HG03159 (cell line): ENCODE measurements at regions not wholly inside any gene's neighbourhood (a gene's known extent, or its start where the extent isn't known, plus 50 kb on each side); places are given as distances from the start of the nearest gene placed in this dataset.

Experiments used
- ATAC-seq: cut with Tn5 transposase; IDR thresholded peaks from one replicate; pipeline ENCODE4 v1.9.1; 2021; ENCODE audit warnings: mild to moderate bottlenecking, moderate library complexity; ENCODE audit not compliant: unreplicated experiment

DNA sequence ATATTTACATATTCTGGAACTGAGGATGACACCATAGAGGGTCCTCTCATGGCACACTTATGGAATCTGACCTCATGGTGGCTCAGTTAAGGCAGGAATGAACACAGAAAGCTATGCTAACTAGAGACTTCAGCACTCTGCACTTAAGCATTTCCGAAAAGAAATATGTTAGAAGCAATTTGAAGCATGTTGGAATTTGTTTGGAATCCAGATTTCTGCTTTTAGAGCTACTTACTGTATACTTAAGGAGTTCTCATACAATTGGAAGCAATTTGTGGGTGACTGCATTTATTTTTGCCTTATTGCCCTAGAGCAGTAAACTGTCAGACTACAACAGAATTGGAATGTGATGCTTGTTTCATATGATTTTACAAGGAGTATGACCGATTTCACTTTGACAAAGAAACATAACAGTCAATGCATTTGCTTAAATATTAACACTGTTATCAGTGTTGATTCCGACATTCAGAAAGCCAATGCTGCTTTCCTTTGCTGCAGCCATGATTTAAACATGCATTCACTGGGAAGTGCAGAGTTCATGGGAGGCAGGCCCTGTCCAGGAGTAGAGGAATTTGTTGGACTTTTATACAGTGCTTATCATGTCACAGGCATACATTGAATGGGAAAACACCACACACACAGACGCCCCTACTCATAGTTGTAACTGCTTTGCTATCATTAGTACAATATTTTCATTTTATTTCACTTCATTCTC is 244.4 kb downstream of the SAMD5 start:
- no peak for ATAC-seq

DNA sequence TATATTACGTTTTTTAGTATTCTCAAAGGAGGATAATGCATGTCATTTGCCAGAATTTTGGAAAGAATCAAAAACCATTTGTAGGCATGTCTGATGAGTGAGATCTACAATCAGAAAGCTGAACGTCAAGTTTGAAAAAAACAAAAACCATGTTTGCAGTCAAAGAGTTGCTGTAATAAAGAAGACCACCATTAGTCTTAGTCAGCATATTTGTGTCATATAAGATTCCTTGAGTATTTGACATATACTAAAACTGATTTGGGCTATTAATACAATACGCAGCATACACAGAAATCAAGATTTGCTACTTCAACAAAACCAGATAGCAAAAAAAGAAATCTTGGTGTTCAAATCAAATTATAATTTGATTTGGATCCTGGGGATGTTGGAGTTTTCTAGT is 247.5 kb downstream of the SAMD5 start:
- ATAC-seq = no peak

DNA sequence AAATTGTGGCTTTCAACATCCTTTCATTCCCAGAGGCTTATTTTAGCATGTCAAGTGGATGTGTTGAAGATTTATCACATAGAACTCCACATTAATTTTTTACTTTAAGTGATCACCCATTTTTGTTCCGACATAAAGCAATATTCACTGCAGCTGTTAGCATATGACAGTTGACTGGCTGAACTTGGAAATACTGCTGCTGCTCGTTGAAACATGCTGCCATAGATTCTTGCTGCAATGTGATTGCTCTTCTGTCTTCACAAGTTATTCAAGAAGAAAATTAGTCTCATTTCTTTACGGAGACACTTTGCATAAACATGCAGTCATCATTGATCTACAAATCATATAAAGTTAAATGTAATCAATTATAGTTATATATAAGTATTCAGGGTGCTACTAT is 248.4 kb downstream of the SAMD5 start:
- no peak for ATAC-seq

DNA sequence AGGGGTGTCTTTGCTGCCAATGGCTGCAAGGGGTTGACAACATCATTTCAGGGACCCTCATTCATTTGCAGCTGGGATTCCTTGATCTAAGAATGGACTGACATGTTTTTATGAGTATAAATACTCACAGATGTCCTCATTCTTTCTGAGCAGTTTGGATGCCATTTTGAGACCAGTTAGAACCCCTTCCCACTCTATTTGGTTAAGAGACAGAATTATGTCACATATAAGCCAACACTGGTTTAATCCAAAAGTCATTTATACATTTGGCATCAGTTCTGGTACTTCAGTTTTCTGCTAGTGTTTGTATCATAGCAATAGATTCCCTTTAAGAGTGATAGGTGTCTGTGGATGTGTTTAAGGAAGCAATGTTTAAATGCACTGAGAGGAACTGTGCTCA is 248.8 kb downstream of the SAMD5 start:
- no peak for ATAC-seq

DNA sequence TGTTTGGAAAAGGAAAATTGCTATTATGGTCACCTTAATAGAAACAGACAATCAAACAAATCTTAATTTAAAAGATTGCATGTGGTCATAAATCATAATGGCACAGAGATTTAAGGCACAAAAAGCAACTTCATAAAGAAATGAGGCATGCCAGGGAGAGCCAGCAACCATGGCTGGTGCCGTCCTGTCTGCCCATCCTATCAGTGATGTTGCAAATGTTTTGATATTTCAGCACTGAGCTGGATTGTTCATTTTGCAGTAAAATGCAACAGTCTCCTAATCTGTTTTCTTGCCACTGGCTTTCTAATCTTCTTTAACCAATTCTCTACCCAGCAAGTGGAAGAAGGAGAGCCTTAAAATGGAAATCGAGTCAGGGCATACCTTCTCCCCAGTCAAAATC is 249.8 kb downstream of the SAMD5 start:
- ATAC-seq = no peak

DNA sequence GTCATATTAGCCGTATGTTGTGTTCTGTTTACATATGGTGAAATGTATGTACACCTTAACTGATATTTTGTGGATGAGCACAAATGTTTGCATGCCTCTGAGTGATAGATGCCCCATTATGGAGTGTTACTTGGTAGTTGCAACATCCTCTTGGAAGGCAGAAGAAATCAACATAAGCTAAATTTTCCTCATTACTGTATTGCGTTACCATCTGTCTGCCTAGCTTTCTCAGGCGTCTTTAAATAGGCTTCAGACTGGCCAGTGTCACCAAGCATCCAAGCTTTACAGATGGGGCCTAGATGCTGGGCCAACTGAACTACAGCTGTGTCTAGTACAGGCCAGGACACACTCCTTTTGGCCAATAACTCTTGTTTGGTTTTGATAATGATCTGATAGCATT is 250.6 kb downstream of the SAMD5 start:
- ATAC-seq = no peak

DNA sequence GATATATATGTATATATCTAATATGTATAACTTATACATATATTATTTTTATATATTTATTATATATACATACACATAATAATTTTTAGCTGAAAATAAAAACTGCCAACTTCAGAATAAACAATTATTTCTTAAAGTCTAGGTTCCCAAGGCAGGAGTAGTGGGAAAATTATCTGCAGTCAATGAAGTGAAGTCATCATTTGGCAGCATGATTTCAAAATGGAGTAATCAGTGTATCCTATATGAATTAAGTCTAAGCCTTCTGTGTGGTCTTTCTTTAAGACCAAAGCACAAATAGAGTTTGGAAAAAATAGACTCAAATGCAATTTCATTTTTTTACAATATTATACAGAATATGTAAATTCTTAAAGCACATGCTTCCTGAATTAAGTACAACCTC is 251.0 kb downstream of the SAMD5 start:
- ATAC-seq = no peak

DNA sequence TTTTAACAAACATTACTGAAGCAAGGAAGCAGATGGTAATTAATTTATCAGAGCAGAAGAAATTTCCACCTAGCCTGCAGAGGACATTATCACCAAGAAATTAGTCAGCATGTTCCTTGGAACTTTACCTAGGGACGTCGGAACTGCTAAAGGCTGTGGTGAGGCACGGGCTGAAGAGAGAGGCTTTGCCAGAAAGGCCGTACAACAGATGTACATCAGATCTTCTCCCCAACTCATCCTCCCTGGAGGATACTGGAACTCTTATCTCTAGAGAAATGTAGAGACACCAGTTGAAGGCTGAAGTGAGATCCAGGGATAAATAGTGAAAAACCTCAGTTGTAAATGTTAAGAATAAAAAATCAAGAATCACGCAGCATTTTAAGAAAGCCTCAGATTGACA is 257.1 kb downstream of the SAMD5 start:
- no peak for ATAC-seq

GRCh38 chr6:147768969-147769368 is 260.5 kb downstream of the SAMD5 start:
- ATAC-seq = no peak

DNA sequence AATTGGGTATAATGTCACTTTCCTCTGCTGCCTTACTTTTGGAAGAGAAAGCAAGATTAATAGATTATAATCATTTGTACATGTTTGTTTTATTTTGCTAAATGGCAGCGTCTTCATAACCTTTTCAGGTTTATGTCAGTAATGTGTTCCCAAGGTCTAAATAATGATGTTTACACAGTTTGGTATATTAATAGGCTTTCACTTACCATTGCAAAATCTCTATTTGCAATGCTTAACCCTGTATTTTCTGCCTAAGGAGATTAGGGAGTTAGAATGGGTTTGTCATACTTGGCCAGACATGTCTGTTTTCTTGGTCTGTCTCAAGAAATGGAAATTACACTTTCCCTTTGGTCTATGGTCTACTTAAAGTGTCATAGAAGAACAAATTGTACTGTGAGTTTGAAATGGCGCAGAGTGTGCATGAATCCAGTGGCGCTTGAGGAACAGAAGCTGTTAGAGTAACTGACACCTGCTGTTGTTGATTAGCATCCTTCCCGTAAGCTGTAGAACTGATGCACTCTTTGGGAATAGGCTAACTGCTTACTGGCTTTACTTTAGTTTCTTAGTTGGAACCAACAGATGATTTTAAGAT is 261.1 kb downstream of the SAMD5 start:
- ATAC-seq = no peak

DNA sequence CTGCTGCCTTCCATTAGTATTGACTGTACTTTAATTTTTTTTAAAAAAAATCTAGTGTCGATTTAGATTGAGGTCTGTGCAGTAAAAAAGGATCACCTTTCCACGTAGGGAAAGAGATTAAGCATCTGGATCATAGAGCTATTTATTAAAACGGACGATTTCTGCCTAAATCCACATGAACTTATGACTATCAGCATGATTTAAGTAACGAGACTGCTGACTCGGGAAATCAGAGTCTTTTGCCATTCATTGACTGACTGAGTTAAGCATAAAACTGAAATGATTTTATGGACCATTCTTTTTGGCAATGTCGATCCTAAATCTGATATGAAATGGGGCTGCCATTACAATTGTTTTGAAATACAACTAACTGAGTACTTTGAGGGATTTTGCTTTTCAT is 261.7 kb downstream of the SAMD5 start:
- no peak for ATAC-seq

DNA sequence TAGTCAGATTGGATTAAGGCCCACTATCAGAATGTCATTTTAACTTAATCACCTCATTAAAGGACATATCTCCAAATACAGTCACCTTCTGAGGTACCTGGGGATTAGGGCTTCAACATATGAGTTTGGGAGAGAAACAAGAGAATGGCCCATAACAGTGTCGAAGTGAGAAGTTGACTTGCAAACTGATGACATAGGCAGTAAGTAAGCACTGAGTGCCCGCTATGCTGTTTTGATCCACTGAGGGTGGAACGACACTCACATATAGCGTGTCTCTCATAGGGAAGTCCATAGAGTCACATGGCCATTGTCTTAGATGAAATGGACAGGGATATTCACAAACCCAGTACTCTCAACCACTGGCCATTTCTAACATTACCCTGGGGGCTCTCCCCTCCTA is 264.2 kb downstream of the SAMD5 start:
- no peak for ATAC-seq

GRCh38 chr6:147774856-147775255 is 266.4 kb downstream of the SAMD5 start:
- no peak for ATAC-seq

DNA sequence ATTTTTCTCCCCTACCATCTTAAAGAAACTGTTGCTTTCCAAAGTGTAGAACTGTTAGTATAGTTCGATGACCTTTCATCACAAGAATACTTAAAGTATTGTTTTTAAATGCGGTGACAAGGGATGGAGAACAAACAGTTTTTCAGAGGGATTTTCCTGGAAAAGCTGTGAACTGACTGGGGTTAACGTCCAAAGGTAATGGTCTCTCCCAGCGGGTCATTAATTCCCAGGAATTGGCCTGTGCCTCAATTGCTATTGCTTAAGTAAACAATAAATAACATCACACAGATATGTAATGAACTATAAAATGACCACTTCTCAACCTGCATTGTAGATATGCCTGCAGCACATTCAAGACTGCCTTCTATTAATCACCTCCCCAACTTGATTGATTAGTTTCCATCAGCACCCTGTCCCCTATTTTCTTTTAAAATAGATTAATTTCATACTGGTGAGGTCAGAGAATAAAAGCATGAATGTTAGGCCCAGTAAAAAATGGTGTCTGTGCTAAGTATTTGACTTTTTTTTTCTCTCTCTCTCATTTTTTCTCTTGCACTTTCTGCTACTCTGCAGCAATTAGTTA is 268.2 kb downstream of the SAMD5 start:
- no peak for ATAC-seq

DNA sequence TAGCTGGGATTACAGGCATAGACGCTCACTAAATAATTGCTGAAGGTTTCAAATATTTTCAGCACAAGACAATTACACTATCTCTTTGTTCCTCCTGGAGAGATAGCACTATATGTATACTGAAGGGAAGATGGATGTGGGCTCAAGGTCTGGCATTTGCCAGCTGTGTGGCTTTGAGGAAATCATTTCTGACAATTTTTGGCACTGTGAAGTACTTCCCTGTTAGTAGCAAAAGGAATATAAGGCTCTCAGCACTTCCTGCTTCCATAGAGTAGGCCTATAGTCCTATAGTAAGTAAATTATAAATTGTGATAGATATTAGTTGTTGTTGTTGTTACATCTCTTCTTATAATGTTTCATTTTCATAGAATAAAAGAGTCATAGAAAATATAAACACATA is 271.1 kb downstream of the SAMD5 start:
- no peak for ATAC-seq

DNA sequence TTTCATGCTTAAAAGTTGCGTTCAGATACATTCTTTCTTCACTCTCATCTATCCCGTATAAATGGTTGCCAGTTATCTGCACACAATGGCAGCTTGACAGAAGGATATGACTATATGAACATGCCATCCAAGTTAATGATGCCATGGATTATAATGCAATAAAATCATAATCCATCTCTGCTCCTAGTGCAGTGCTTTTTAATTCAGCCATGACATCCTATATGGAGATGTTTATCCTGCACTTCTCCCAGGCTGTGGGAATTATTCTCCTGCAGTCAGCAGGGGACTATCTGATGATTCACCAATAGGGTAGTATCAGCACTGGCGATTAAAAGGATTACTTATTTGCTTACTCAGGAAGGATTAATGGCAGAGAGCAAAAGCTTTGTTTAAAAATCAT is 273.8 kb downstream of the SAMD5 start:
- no peak for ATAC-seq

DNA sequence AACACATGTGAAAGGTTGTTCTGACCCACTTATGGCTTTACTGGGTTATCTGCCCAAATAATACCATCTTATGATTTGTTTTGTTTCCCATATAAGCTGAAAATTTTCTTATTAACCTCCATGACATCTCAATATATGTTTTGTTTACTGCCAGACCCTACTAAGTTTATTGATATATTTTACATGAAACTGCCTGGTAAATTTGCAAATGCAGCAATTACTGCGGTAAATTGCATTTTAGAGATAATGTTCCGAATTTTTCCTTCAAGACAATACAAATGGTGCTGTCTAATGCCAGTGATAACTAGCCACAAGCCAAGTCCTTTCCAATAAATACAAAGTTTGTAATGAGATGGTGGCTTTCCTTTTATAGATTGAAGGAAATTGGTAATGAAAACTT is 275.9 kb downstream of the SAMD5 start:
- ATAC-seq = no peak

- no peak for ATAC-seq
Measured at GRCh38 chr6:147787417-147787816, 278.9 kb downstream of the SAMD5 start.

DNA sequence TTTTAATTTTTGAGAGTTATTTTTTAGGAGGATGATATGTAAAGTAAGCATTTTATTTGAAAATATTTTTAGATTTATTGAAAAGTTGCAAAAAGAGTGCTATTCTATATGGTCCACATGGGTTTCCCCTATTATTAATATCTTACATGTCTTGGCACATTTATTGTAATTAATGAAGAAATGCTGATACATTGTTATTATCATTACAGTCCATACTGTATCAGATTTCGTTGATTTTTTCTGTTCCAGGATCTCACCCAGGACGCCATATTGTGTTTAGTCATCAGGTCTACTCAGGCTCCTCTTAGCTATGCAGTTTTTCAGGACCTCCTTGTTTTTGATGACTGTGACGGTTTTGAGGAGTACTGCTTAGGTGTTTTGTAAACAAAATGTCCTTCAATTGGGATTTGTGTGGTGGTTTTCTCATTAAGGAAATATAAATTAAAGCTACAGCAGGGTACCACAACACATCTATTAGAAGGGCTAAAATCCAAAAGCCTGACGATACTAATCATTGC is 281.0 kb downstream of the SAMD5 start:
- ATAC-seq = no peak

DNA sequence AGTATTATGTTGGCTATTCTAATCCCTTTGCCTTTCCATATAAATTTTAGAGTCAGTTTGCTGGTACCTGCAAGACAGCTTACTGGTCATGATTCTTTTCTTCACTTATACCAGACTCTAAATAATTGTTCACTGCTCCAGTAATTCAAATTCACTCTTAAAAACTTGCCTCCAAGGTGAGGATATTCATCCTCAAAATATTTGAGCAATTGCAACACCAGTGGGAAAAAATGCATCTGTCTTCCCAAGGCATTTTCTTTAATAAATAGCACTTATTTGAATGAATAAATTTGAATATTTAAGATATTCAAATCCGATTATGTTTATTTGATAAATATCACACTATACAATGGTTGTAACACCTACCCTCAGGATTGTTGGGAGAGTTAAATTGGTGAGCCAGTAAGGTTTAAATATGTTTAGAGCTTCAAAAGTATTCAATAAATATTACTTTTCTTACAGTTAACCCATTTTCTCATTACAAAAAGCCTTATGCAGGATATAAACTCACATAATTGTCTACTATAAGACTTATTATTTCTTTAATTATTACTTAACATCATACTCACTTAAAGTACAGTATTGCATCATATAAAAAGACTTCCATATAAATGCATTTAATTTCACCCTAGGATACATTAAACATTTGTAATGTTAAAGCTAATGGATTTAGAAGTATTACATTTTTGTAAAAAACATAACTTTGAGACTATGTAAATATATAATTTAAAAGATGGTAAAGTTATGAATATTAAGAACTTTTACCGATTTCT is 285.6 kb downstream of the SAMD5 start:
- no peak for ATAC-seq

DNA sequence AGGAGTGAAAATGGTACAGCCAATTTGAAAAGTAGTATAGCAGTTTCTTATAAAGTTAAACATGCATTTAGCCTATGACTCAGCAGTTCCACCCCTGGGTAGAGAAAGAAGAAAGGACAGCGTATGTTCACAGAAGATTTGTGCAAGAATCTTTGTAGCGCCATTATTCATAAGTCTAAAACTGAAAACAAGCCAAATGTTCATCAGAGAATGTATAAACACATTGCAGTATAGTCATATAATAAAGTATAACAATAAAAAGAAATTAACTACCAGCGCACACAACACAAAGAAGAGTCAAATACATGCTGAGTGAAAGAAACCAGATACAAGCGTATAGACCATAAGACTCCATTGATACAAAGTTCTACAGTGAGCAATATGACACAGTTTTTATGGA is 294.0 kb downstream of the SAMD5 start:
- ATAC-seq = no peak

DNA sequence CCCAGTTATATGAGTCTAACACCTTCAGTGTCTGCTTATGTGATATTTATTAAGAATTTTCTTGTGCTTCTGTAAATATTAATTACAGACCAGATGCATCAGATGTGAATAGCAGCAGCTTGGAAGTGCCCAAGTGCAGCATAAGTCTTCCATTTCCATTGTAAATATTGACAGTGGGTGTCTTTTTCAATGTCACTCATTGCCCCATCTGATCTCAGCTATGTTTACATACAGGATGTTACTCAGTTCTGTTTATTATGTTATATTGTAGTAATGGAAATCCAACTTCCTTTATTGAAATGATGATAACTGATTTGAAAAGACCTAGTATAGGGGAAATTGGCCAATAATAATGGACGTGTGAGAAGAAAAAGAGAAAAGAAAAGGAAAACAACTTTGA is 296.7 kb downstream of the SAMD5 start:
- no peak for ATAC-seq
